ENCODE measurements at regions not wholly inside any gene's neighbourhood (a gene's known extent, or its start where the extent isn't known, plus 50 kb on each side); places are given as distances from the start of the nearest gene placed in this dataset.

DNA sequence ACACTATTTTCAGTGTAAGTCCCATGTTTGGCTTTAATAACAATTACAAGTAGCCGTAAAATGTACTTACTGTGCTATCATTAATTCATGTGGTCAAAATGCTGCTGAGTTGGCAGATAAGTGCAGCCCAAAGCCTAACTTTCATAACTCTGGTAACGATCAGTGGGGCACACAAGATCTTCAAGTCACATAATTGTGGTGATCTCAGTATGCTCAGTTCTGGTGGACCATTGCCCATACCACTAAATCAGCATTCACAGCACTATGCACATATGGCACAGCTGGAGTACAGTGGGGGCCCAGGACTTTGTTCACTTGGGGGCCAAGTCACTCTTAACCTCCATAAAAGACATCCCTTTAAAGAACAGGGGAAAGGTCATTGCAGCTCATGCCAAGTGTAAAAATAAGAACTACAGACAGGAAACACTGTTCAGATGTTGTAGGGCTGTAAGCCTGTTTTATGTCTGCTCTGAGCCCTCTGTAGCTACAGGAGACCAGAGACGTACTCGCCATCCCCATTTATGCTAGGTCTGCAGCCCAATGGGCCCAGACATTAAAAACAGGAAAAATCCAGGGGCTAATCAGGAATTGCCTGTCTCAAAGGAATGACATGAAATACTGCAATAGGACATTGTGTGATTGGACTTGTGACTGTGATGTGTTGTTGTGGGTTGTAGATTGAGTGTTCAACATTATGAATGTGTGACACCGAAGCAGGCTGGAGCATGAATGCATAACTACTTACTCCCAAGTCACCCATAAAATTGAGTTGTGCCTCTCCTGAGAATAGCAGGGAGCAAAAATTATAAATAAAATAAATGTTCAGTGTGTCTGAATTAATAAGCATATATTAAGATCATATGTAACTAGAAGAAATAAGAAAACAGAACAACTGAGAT lies 282.5 kb upstream of the EPHA3 start (continued):
- TF ChIP-seq HOXA7 (CRISPR knock-in tag; IDR thresholded peaks at IDR 0.05; ENCODE audit: borderline replicate concordance) (no peak), ZNF184 (tag by site-specific recombination; IDR thresholded peaks at IDR 0.05) (no peak), ZNF433 (tag by site-specific recombination; IDR thresholded peaks at IDR 0.05; ENCODE audit: low read depth) (no peak), ZNF585B (tag by site-specific recombination; IDR thresholded peaks at IDR 0.05) (no peak), ZNF560 (tag by site-specific recombination; IDR thresholded peaks at IDR 0.05; ENCODE audit: borderline replicate concordance) (no peak), ZNF624 (tag by site-specific recombination; IDR thresholded peaks at IDR 0.05) (no peak), PRDM1 (tag by site-specific recombination; IDR thresholded peaks at IDR 0.05) (no peak), SCRT2 (tag by site-specific recombination; IDR thresholded peaks at IDR 0.05) (no peak), ZNF426 (tag by site-specific recombination; IDR thresholded peaks at IDR 0.05) (no peak), ZNF391 (tag by site-specific recombination; IDR thresholded peaks at IDR 0.05; ENCODE audit: borderline replicate concordance, low read depth) (no peak)
- TF ChIP-seq, protein P1, sequence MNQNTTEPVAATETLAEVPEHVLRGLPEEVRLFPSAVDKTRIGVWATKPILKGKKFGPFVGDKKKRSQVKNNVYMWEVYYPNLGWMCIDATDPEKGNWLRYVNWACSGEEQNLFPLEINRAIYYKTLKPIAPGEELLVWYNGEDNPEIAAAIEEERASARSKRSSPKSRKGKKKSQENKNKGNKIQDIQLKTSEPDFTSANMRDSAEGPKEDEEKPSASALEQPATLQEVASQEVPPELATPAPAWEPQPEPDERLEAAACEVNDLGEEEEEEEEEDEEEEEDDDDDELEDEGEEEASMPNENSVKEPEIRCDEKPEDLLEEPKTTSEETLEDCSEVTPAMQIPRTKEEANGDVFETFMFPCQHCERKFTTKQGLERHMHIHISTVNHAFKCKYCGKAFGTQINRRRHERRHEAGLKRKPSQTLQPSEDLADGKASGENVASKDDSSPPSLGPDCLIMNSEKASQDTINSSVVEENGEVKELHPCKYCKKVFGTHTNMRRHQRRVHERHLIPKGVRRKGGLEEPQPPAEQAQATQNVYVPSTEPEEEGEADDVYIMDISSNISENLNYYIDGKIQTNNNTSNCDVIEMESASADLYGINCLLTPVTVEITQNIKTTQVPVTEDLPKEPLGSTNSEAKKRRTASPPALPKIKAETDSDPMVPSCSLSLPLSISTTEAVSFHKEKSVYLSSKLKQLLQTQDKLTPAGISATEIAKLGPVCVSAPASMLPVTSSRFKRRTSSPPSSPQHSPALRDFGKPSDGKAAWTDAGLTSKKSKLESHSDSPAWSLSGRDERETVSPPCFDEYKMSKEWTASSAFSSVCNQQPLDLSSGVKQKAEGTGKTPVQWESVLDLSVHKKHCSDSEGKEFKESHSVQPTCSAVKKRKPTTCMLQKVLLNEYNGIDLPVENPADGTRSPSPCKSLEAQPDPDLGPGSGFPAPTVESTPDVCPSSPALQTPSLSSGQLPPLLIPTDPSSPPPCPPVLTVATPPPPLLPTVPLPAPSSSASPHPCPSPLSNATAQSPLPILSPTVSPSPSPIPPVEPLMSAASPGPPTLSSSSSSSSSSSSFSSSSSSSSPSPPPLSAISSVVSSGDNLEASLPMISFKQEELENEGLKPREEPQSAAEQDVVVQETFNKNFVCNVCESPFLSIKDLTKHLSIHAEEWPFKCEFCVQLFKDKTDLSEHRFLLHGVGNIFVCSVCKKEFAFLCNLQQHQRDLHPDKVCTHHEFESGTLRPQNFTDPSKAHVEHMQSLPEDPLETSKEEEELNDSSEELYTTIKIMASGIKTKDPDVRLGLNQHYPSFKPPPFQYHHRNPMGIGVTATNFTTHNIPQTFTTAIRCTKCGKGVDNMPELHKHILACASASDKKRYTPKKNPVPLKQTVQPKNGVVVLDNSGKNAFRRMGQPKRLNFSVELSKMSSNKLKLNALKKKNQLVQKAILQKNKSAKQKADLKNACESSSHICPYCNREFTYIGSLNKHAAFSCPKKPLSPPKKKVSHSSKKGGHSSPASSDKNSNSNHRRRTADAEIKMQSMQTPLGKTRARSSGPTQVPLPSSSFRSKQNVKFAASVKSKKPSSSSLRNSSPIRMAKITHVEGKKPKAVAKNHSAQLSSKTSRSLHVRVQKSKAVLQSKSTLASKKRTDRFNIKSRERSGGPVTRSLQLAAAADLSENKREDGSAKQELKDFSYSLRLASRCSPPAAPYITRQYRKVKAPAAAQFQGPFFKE (tag by site-specific recombination; IDR thresholded peaks at IDR 0.05; ENCODE audit: borderline replicate concordance) = no peak
- TF ChIP-seq, protein P2, sequence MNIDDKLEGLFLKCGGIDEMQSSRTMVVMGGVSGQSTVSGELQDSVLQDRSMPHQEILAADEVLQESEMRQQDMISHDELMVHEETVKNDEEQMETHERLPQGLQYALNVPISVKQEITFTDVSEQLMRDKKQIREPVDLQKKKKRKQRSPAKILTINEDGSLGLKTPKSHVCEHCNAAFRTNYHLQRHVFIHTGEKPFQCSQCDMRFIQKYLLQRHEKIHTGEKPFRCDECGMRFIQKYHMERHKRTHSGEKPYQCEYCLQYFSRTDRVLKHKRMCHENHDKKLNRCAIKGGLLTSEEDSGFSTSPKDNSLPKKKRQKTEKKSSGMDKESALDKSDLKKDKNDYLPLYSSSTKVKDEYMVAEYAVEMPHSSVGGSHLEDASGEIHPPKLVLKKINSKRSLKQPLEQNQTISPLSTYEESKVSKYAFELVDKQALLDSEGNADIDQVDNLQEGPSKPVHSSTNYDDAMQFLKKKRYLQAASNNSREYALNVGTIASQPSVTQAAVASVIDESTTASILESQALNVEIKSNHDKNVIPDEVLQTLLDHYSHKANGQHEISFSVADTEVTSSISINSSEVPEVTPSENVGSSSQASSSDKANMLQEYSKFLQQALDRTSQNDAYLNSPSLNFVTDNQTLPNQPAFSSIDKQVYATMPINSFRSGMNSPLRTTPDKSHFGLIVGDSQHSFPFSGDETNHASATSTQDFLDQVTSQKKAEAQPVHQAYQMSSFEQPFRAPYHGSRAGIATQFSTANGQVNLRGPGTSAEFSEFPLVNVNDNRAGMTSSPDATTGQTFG (tag by site-specific recombination; IDR thresholded peaks at IDR 0.05; ENCODE audit: borderline replicate concordance) = no peak

DNA sequence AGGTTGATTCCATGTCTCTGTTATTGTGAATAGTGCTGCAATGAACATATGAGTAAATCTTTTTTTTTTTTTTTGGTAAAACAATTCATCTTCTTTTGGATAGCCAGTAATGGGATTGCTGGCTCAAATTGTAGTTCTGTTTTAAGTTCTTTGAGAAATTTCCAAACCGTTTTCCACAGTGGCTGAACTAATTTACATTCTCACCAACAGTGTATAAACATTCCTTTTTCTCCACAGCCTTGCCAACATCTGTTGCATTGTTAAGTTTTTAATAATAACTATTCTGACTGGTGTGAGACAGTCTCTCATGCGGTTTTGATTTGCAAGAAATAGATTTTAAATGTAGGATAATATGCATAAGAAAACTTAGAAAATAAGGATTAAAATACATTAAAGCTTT lies 279.0 kb upstream of the EPHA3 start:
- POLR2A ChIA-PET = no interaction called here
- no peaks in the 10 kb centered on the region for H3K4me1 ChIP-seq (ENCODE audit: control insufficient read depth, insufficient read depth, low read length)
- CTCF ChIA-PET = no interaction called here
- no peak for TF ChIP-seq ZNF184 (tag by site-specific recombination; IDR thresholded peaks at IDR 0.05)
- TF ChIP-seq, protein P3, sequence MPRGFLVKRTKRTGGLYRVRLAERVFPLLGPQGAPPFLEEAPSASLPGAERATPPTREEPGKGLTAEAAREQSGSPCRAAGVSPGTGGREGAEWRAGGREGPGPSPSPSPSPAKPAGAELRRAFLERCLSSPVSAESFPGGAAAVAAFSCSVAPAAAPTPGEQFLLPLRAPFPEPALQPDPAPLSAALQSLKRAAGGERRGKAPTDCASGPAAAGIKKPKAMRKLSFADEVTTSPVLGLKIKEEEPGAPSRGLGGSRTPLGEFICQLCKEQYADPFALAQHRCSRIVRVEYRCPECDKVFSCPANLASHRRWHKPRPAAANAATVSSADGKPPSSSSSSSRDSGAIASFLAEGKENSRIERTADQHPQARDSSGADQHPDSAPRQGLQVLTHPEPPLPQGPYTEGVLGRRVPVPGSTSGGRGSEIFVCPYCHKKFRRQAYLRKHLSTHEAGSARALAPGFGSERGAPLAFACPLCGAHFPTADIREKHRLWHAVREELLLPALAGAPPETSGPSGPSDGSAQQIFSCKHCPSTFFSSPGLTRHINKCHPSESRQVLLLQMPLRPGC (tag by site-specific recombination; IDR thresholded peaks at IDR 0.05) = no peak
- no peak for TF ChIP-seq ZNF114 (tag by site-specific recombination; IDR thresholded peaks at IDR 0.05)
- TF ChIP-seq, protein P4, sequence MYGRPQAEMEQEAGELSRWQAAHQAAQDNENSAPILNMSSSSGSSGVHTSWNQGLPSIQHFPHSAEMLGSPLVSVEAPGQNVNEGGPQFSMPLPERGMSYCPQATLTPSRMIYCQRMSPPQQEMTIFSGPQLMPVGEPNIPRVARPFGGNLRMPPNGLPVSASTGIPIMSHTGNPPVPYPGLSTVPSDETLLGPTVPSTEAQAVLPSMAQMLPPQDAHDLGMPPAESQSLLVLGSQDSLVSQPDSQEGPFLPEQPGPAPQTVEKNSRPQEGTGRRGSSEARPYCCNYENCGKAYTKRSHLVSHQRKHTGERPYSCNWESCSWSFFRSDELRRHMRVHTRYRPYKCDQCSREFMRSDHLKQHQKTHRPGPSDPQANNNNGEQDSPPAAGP (tag by site-specific recombination; IDR thresholded peaks at IDR 0.05) = no peak
- TF ChIP-seq, protein P5, sequence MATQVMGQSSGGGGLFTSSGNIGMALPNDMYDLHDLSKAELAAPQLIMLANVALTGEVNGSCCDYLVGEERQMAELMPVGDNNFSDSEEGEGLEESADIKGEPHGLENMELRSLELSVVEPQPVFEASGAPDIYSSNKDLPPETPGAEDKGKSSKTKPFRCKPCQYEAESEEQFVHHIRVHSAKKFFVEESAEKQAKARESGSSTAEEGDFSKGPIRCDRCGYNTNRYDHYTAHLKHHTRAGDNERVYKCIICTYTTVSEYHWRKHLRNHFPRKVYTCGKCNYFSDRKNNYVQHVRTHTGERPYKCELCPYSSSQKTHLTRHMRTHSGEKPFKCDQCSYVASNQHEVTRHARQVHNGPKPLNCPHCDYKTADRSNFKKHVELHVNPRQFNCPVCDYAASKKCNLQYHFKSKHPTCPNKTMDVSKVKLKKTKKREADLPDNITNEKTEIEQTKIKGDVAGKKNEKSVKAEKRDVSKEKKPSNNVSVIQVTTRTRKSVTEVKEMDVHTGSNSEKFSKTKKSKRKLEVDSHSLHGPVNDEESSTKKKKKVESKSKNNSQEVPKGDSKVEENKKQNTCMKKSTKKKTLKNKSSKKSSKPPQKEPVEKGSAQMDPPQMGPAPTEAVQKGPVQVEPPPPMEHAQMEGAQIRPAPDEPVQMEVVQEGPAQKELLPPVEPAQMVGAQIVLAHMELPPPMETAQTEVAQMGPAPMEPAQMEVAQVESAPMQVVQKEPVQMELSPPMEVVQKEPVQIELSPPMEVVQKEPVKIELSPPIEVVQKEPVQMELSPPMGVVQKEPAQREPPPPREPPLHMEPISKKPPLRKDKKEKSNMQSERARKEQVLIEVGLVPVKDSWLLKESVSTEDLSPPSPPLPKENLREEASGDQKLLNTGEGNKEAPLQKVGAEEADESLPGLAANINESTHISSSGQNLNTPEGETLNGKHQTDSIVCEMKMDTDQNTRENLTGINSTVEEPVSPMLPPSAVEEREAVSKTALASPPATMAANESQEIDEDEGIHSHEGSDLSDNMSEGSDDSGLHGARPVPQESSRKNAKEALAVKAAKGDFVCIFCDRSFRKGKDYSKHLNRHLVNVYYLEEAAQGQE (tag by site-specific recombination; IDR thresholded peaks at IDR 0.05) = no peak
- TF ChIP-seq, protein P6, sequence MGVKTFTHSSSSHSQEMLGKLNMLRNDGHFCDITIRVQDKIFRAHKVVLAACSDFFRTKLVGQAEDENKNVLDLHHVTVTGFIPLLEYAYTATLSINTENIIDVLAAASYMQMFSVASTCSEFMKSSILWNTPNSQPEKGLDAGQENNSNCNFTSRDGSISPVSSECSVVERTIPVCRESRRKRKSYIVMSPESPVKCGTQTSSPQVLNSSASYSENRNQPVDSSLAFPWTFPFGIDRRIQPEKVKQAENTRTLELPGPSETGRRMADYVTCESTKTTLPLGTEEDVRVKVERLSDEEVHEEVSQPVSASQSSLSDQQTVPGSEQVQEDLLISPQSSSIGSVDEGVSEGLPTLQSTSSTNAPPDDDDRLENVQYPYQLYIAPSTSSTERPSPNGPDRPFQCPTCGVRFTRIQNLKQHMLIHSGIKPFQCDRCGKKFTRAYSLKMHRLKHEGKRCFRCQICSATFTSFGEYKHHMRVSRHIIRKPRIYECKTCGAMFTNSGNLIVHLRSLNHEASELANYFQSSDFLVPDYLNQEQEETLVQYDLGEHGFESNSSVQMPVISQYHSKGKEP (tag by site-specific recombination; IDR thresholded peaks at IDR 0.05) = no peak

More for the DNA sequence above, 279.0 kb upstream of the EPHA3 start:
- no peaks in the 10 kb centered on the region for H3K9me3 ChIP-seq (ENCODE audit: control insufficient read depth, insufficient read depth, low read depth, low read length)
- H3K4me3 ChIP-seq (ENCODE audit: low read depth, low read length) = no peak overlapping the region
- no peaks in the 10 kb centered on the region for H3K36me3 ChIP-seq (ENCODE audit: control insufficient read depth in 2 of 2, insufficient read depth in 1 of 2, low read length in 2 of 2)
- no peak overlapping the region for H3K27ac ChIP-seq (ENCODE audit: extremely low read depth, low read depth, low read length)

Measured in HEK293 (cell line).